SU-DHL-6 (cell line): ENCODE measurements at regions not wholly inside any gene's neighbourhood (a gene's known extent, or its start where the extent isn't known, plus 50 kb on each side); places are given as distances from the start of the nearest gene placed in this dataset.

Source experiments
- H2AFZ ChIP-seq: fragments of 200-600 bp; sonication (generic); 2 replicates; pipeline ENCODE4 v1.6.1; 2014; ENCODE audit warnings: low read depth, mild to moderate bottlenecking, moderate library complexity, mixed read lengths, antibody characterized with exemption, low read length; ENCODE audit not compliant: severe bottlenecking
- H3F3A ChIP-seq: fragments of 200-600 bp; shearing (Covaris generic); 2 replicates; pipeline ENCODE4 v1.6.0; 2016; ENCODE audit warnings: antibody characterized with exemption, mild to moderate bottlenecking; ENCODE audit not compliant: insufficient read depth
- H3K27ac ChIP-seq: fragments of 200-600 bp; sonication (generic); 2 replicates; pipeline ENCODE4 v1.5.1; 2016; ENCODE audit warnings: low read depth, mild to moderate bottlenecking, low read length, moderate library complexity, mixed read lengths
- H3K27me3 ChIP-seq: fragments of 200-600 bp; sonication (generic), shearing (Covaris generic); 2 replicates; pipeline ENCODE4 v1.6.0; 2014; ENCODE audit warnings: mild to moderate bottlenecking, low read length
- H3K36me3 ChIP-seq: fragments of 200-600 bp; sonication (generic); 2 replicates; pipeline ENCODE4 v1.6.1; 2014; ENCODE audit warnings: mild to moderate bottlenecking, low read length, mixed read lengths
- H3K4me2 ChIP-seq: fragments of 300-600, 200-600 bp; shearing (Covaris generic), sonication (generic); 2 replicates; pipeline ENCODE4 v1.6.0; 2014; ENCODE audit warnings: low read length, low read depth, mild to moderate bottlenecking; ENCODE audit not compliant: poor library complexity, severe bottlenecking
- H3K4me3 ChIP-seq: fragments of 200-600 bp; sonication (generic); 2 replicates; pipeline ENCODE4 v1.5.1; 2014; ENCODE audit warnings: antibody characterized with exemption, low read length, mild to moderate bottlenecking, mixed read lengths; ENCODE audit not compliant: insufficient read depth, poor library complexity, severe bottlenecking
- H3K79me2 ChIP-seq: fragments of 200-600 bp; sonication (generic); 2 replicates; pipeline ENCODE4 v1.6.1; 2014; ENCODE audit warnings: mild to moderate bottlenecking, low read length, moderate library complexity; ENCODE audit not compliant: insufficient read depth
- H3K9ac ChIP-seq: fragments of 200-600 bp; sonication (generic); 2 replicates; pipeline ENCODE4 v1.7.0; 2014; ENCODE audit warnings: mild to moderate bottlenecking, low read length
- H3K9me2 ChIP-seq: fragments of 200-600 bp; sonication (generic); replicated peaks from 2 replicates; pipeline ENCODE4 v1.6.1; 2014; ENCODE audit warnings: low read length; ENCODE audit not compliant: insufficient read depth
- H3K9me3 ChIP-seq: fragments of 200-600 bp; sonication (generic); 2 replicates; pipeline ENCODE4 v1.6.1; 2014; ENCODE audit warnings: low read length, mixed read lengths; ENCODE audit not compliant: insufficient read depth
- H4K20me1 ChIP-seq: fragments of 200-600 bp; sonication (generic); 2 replicates; pipeline ENCODE4 v1.6.1; 2014; ENCODE audit warnings: low read depth, mild to moderate bottlenecking, antibody characterized with exemption, low read length, moderate library complexity, mixed read lengths
- CTCF ChIP-seq: fragments of 200-600 bp; sonication (generic); IDR thresholded peaks from one replicate; pipeline ENCODE4 v1.5.1; 2017; ENCODE audit warnings: antibody characterized with exemption, mild to moderate bottlenecking, low read length, moderate library complexity; ENCODE audit not compliant: insufficient read depth, poor library complexity, severe bottlenecking
- EZH2phosphoT487 ChIP-seq: fragments of 200-600 bp; sonication (generic), shearing (Covaris generic); conservative IDR thresholded peaks from 2 replicates; pipeline ENCODE4 v1.6.1; 2018; ENCODE audit warnings: mild to moderate bottlenecking, antibody characterized with exemption, low read length, moderate library complexity, mixed read lengths

DNA sequence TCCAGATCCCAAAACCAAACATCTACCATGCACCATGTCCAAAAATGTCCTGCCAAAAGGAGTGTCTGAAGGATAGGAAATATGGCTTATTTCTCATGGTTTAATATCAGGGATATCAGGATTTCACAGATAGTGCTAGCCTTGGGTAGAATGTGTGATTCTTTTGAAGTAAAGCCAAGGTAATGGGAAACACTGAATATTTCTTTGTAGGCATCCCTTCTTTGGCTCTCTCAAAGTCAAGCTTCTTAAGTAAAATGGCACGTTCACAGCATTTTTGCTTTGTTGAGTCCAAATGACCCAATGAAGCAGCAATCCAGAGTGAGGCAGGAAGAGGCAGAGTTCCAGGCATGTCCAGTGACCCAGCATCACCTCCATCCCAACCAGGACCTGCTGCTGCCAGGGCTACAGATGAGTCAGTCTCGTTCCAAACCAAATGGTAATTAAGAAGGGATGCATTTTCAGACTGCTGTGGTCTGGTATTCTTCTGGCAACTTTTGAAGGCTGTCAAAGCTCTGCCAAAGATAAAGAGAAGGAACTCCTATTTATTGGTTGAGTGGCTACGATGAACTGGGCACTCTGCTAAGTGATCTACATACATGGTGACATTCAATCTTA lies 678.8 kb upstream of the KLF4 start:
- no peaks in the 10 kb centered on the region for H3K9me3 ChIP-seq
- H3K27ac ChIP-seq = no peak overlapping the region
- no peaks in the 10 kb centered on the region for H3K79me2 ChIP-seq
- no peak overlapping the region for H2AFZ ChIP-seq
- TF ChIP-seq CTCF (no peak), EZH2phosphoT487 (no peak)
- no peaks in the 10 kb centered on the region for H4K20me1 ChIP-seq
- no peaks in the 10 kb centered on the region for H3K36me3 ChIP-seq
- no peak overlapping the region for H3K9ac ChIP-seq
- no peak overlapping the region for H3K4me3 ChIP-seq
- no peaks in the 10 kb centered on the region for H3K27me3 ChIP-seq
- H3K4me2 ChIP-seq = no peak overlapping the region
- no peaks in the 10 kb centered on the region for H3K9me2 ChIP-seq
- H3F3A ChIP-seq = no peaks in the 10 kb centered on the region

- Histone ChIP-seq H3K4me3 (no peak overlapping the region), H3K9me3 (no peaks in the 10 kb centered on the region), H3K27me3 (no peaks in the 10 kb centered on the region), H3K79me2 (no peaks in the 10 kb centered on the region), H3F3A (no peaks in the 10 kb centered on the region), H3K4me2 (no peak overlapping the region), H2AFZ (no peak overlapping the region), H3K9ac (no peak overlapping the region), H3K9me2 (no peaks in the 10 kb centered on the region), H4K20me1 (no peaks in the 10 kb centered on the region), H3K36me3 (no peaks in the 10 kb centered on the region), H3K27ac (no peak overlapping the region)
- TF ChIP-seq CTCF (no peak), EZH2phosphoT487 (no peak)
These were observed 677.7 kb upstream of the KLF4 start for GRCh38 chr9:108167136-108167900.

- Histone ChIP-seq H3K9me3 (no peaks in the 10 kb centered on the region), H2AFZ (no peak overlapping the region), H3K4me3 (no peak overlapping the region), H3K36me3 (no peaks in the 10 kb centered on the region), H3K4me2 (no peak overlapping the region), H3K27me3 (no peaks in the 10 kb centered on the region), H3F3A (no peaks in the 10 kb centered on the region), H3K9ac (no peak overlapping the region), H4K20me1 (no peaks in the 10 kb centered on the region), H3K27ac (no peak overlapping the region), H3K79me2 (no peaks in the 10 kb centered on the region), H3K9me2 (no peaks in the 10 kb centered on the region)
- TF ChIP-seq EZH2phosphoT487 (no peak), CTCF (no peak)
These were observed 677.0 kb upstream of the KLF4 start for GRCh38 chr9:108166519-108166918.
